ENCODE measurements at regions not wholly inside any gene's neighbourhood (a gene's known extent, or its start where the extent isn't known, plus 50 kb on each side); places are given as distances from the start of the nearest gene placed in this dataset.
A peak's percentile ranks its signal among the peaks of the same experiment; 100 is the strongest.

DNA sequence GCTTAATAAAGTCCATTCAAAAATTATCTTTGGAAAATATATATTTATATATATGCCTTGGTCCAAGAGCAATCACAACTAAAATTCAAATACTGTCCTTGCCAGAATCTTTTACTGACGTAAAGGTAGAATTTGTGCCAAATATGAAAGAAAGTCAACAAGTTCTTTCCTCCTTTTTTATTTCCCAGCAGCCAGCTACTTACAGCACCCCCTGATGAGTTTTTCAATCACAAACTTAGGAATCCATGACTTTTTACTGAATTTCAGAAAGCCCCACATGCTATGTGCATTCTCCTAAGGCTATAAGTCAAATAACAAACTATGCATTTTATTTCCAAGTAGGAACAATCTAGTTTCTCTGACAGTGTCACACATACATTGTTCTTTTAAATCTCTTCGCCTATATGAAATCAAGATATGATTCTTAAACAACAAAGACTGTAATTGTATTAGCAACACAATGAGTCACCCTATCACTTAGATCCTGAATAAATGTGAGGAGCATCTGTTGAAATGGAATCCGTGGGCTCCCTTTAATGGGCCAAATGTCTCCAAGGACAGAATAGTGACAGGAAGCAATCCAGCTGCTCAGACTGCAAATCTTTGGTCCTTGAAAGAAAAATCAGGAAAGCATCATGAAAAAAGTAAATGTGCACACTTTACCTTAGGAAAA, 271.4 kb downstream of the DUSP6 start:
- TF ChIP-seq CTCF (conservative IDR thresholded peaks at IDR 0.05; ENCODE audit: low read depth, low read length): no peak
- no peak overlapping the region for H3K4me3 ChIP-seq (ENCODE audit: low read depth, low read length)
- DNase-seq (ENCODE audit: low read depth): peak; percentile 30

DNA sequence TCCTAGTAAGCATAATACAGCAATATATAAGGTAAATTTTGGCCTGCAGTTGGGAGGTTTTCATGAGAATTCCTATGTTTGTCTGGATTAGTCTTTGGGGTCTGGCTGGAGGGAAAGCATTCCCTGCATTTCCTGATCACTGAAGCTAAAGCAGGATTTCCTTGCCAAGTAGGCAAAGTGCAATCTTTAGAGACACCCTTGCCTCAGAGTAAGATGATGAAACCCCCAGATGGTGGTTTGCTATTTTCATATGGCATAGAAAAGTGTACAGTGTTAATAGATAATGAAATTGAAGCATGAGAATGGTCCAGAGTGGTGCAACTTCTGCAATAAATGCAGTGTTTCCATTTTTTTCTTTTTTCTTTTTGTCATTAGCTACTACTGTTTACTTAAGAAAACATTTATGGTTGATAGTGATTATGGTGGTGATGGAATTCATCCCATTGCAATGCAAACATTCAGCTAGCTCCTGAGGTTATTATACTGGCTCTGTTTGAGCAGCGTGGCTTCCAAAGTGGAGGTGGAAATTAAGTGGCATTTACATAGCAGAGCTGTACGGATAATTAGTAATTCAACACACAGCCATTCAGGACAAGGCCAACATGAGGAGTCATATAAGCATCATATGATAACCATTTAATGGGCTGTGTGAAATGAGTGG, 276.3 kb downstream of the DUSP6 start:
- no peak overlapping the region for H3K4me3 ChIP-seq (ENCODE audit: low read depth, low read length)
- no peak for TF ChIP-seq CTCF (conservative IDR thresholded peaks at IDR 0.05; ENCODE audit: low read depth, low read length)
- DNase-seq (ENCODE audit: low read depth): peak; percentile 47

DNA sequence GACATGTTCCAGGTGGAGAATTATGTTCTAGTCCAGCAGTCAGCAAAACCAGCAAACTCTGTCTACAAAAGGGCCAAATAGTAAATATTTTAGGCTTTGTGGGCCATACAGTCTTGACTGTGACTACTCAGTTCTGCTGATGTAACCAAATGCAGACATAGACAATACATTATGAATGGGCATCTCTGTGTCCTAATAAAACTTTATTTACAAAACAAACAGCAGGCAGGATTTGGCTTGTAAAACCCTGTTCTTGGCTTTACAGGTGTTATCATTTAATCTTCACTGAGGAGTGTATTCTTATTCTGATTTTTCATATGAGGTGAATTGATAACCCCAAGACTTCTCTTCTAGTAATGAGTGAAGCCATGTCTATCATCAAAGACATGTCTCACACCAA, 278.6 kb downstream of the DUSP6 start:
- H3K4me3 ChIP-seq (ENCODE audit: low read depth, low read length): no peak overlapping the region
- no peak for TF ChIP-seq CTCF (conservative IDR thresholded peaks at IDR 0.05; ENCODE audit: low read depth, low read length)
- DNase-seq (ENCODE audit: low read depth): no peak

DNA sequence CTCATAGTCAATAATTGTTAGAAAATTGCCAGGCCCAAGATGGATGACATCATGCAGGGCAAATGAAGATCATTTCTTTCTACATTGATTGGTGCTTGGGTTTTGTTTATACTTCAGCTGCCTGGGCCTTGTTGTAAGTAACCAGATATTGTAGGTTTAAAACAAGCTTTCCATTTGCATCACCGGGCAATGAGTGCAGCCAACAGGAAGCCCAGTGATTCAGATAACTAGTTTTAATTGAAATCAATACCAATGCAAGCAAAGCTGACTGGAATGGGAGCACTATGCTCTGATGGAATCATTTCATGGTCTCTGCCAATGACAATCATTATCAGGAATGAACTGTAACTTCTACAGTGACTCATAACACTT, 279.3 kb downstream of the DUSP6 start:
- peak; percentile 71 for DNase-seq (ENCODE audit: low read depth)
- H3K4me3 ChIP-seq (ENCODE audit: low read depth, low read length): no peak overlapping the region
- TF ChIP-seq CTCF (conservative IDR thresholded peaks at IDR 0.05; ENCODE audit: low read depth, low read length): no peak

DNA sequence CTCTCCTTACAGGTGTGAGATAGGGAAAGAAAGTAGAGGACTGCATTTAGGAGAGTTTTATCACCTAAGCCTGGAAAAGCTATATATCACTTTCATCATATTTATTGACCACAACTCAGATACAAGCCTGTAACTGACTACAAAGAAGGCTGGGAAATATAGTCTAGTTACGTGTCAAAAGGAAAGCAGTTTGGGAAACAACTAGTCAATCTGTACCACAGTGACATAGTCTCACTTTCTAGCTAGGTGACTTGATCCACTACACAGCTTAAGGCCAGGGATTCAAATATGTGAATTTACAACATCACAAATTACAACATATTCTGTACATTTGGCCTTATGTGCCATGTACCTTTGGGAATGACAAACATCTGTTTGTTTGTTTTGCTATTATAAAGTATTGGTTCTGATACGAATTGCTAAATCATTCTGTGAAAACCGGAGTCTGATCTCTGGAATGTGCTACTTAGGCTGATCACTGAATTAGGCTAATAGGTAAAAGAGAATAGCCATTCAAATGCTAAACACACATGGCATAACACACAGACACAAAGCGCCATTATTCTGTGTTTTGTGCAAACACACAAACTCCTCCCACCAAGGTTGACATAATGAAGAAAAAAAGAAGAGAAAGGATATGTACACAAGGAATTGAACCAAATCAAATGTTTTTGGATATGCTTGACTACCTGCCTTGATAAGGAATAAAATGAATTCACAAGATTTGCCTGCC, 279.8 kb downstream of the DUSP6 start:
- no peak overlapping the region for H3K4me3 ChIP-seq (ENCODE audit: low read depth, low read length)
- no peak for TF ChIP-seq CTCF (conservative IDR thresholded peaks at IDR 0.05; ENCODE audit: low read depth, low read length)
- no peak for DNase-seq (ENCODE audit: low read depth)

GRCh38 chr12:89070603-89071002, 281.7 kb downstream of the DUSP6 start:
- H3K4me3 ChIP-seq (ENCODE audit: low read depth, low read length): no peak overlapping the region
- no peak for DNase-seq (ENCODE audit: low read depth)
- no peak for TF ChIP-seq CTCF (conservative IDR thresholded peaks at IDR 0.05; ENCODE audit: low read depth, low read length)
